Epithelial cell of esophagus (primary cell): ENCODE measurements at regions not wholly inside any gene's neighbourhood (a gene's known extent, or its start where the extent isn't known, plus 50 kb on each side); places are given as distances from the start of the nearest gene placed in this dataset.

ENCODE experiments used
- DNase-seq: peaks from one replicate; pipeline ENCODE4 v3.0.0; 2010; ENCODE audit warnings: low read depth
- H3K4me3 ChIP-seq: 2 replicates; pipeline ENCODE4 v1.5.1; 2011; ENCODE audit warnings: mild to moderate bottlenecking, low read length, control low read depth
- TF ChIP-seq, protein P1 (sequence below): IDR thresholded peaks from 2 replicates; pipeline ENCODE4 v1.5.1; 2011; ENCODE audit warnings: low read depth, mild to moderate bottlenecking, low read length, control low read depth, inconsistent platforms; ENCODE audit not compliant: insufficient read depth; ENCODE audit errors: missing control alignments

DNA sequence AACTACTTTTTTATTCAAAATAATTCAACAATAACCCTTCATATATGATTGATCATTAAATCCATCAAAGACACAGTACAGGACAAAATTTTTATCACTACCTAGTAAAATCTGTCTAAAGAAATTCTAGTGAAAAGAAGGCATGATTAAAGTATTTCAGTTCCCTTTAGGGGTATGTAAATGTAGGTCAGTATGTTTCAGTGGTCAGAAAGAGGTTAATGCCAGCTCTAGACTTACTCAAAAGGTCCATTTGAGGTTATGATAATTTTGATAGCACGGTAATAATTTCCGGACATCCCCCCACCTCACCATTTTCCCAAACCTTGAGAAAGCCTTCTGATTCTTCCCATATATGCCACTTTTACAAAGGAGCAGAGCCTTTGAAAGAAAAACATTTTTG is 193.5 kb upstream of the ID4 start:
- DNase-seq, result no peak
- no peak overlapping the region for H3K4me3 ChIP-seq
- TF ChIP-seq, protein P1, sequence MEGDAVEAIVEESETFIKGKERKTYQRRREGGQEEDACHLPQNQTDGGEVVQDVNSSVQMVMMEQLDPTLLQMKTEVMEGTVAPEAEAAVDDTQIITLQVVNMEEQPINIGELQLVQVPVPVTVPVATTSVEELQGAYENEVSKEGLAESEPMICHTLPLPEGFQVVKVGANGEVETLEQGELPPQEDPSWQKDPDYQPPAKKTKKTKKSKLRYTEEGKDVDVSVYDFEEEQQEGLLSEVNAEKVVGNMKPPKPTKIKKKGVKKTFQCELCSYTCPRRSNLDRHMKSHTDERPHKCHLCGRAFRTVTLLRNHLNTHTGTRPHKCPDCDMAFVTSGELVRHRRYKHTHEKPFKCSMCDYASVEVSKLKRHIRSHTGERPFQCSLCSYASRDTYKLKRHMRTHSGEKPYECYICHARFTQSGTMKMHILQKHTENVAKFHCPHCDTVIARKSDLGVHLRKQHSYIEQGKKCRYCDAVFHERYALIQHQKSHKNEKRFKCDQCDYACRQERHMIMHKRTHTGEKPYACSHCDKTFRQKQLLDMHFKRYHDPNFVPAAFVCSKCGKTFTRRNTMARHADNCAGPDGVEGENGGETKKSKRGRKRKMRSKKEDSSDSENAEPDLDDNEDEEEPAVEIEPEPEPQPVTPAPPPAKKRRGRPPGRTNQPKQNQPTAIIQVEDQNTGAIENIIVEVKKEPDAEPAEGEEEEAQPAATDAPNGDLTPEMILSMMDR, result no peak

DNA sequence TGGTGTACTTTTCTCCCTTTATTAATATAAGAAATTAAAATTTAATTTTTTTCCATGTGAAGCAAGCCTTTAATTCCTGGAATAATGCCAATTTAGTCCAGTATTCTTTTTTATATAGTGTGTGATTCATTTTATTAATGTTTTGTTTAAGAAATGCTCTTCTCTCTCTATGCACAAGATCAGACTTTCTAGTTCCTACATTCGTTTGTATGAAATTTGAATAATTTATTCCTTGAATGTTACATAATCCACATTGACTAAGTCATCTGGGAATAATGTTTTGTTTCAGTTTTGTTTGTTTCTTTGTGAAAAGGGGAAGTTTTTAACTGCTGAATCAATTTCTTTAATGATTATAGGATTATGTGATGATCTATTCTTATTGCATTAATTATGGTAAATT is 181.4 kb upstream of the ID4 start:
- DNase-seq, result no peak
- H3K4me3 ChIP-seq, result no peak overlapping the region
- TF ChIP-seq, protein P1, result no peak

DNA sequence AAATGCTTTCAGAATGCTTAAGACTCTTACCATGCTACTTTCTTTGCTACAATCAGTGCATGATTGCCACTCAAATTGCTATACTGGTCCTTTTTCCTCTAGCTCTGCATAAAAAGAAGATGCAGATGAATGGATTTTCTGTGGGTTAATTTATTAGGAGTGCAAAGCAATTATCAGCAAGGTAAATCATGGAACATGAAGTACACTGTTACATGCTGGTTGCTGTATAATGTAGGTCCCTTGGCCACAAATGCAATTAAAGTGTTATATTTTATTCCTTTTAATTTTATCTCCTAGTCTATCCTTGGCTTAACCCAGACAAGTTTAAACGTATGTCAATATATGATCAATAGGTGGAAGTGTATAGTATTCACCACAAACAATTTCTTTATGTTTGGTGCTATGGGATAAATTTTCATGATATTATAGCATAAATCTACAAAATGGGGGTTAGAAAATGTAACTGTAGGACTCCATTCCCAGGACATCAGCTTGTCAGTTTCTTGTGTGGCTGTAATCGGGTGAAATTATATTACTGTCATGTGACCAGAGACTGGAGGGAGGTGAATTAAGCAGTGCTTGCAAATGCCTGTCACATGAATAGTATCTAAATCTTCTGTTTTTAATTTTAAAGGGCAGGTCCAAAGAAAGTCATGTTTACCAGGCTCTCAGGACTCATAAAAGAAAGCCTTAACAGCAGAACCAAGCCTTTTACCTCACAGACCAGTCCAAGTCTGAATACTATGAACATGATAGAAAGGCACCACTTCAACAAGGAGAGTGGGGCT is 176.9 kb upstream of the ID4 start:
- H3K4me3 ChIP-seq, result no peak overlapping the region
- no peak for DNase-seq
- TF ChIP-seq, protein P1, result no peak

DNA sequence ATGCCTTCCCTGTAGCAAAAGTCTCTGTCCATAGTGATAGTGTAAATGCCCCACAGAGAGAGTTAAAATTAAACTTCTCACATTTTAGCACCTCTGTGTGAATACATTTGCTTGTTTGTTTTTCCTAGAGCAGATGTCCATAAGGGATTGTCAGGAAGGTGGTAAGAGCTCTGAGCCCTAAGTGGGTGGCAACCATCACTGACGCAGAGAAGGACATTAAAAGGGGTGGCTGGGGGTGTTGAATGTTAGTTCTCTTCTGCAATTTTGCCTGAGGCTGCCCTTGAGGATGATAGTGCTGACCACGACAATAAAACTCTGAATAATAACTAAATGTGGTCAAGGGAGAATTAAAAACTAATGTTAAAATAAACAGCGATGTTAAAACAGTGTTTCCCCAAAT is 174.3 kb upstream of the ID4 start:
- TF ChIP-seq, protein P1, result no peak
- no peak for DNase-seq
- no peak overlapping the region for H3K4me3 ChIP-seq

DNA sequence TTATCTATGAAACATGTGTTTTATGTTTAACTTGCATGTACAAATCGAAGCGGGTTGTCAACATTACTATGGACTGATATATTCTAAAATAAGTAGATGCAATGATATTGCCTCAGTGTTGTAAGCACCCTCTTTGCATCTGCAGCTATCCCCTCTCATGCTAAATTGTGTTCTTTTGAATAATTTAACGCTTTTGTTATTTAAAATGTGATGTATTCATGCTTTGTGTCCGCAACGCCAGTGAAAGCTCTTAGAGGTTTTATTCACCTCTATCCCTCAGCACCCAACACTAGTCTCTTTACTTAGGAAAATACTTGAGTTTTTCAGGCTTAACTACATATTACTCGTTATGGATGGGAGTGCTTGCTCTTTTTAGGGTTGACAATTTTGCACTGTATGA is 173.7 kb upstream of the ID4 start:
- no peak for DNase-seq
- TF ChIP-seq, protein P1, result no peak
- H3K4me3 ChIP-seq, result no peak overlapping the region

DNA sequence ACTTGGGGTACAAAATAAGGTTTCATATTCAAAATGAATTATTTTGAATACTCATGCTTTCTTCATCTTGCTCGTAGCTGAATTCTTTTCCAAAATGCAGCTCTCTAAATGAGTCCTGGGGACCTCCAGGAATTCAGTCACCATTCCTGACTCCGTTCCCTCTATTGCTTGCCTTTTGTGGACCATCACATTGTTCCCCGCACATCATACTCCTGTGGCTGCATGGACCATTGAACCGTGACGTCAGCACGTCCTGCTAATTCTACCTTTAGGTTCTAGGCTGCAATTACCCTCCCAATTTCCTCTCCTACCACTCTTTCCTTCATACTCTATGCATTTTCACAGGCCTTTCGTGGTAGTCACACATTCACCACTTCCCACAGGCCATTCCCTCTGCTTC is 173.1 kb upstream of the ID4 start:
- DNase-seq, result no peak
- H3K4me3 ChIP-seq, result no peak overlapping the region
- TF ChIP-seq, protein P1, result no peak
